GM06990 (cell line): ENCODE measurements at regions not wholly inside any gene's neighbourhood (a gene's known extent, or its start where the extent isn't known, plus 50 kb on each side); places are given as distances from the start of the nearest gene placed in this dataset.
"Not testable (repeated sequence)": the region's sequence is repeated elsewhere in the genome, so short reads cannot be mapped to it uniquely, and the experiment has no call there.

Experiments used
- DNase-seq: peaks from one replicate; pipeline ENCODE4 v3.0.0-alpha.2; 2011; ENCODE audit not compliant: insufficient read length; ENCODE audit errors: extremely low read depth
- H3K27me3 ChIP-seq: replicated peaks from 2 replicates; pipeline ENCODE4 v1.6.0; 2011; ENCODE audit warnings: low read length; ENCODE audit not compliant: control insufficient read depth, insufficient read depth
- H3K36me3 ChIP-seq: 2 replicates; pipeline ENCODE4 v1.5.1; 2011; ENCODE audit warnings: low read length; ENCODE audit not compliant: control insufficient read depth, insufficient read depth
- H3K4me3 ChIP-seq: replicated peaks from 2 replicates; pipeline ENCODE4 v1.5.1; 2011; ENCODE audit warnings: low read depth, mild to moderate bottlenecking, control low read depth, low read length
- TF ChIP-seq, protein P1 (sequence below): IDR thresholded peaks from 2 replicates; pipeline ENCODE4 v1.5.1; 2011; ENCODE audit warnings: low read length, control low read depth, mild to moderate bottlenecking, inconsistent platforms; ENCODE audit not compliant: insufficient read depth, poor library complexity, severe bottlenecking

DNA sequence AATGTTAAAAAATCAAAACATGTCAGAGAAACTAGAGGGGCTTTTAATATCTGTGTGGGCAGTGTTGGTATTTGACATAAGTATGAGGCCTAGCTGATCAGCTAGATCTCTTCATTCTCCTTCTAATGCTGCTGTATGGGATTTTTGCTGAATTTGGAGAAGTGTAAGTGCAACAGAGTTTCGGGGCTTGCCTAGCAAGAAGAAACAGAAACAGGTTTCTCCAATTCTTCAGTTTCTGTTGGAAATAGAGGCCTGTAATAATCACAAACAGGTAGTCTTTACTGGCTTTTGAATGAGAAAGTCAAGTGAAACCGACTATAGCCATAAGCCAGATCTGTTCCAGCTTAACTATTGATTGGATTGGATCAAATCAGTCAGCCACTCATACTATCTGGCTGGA, 96.4 kb upstream of the PCLO start:
- Histone ChIP-seq H3K27me3 (no peaks in the 10 kb centered on the region), H3K4me3 (no peak overlapping the region), H3K36me3 (no peaks in the 10 kb centered on the region)
- no peak for DNase-seq
- TF ChIP-seq, protein P1, sequence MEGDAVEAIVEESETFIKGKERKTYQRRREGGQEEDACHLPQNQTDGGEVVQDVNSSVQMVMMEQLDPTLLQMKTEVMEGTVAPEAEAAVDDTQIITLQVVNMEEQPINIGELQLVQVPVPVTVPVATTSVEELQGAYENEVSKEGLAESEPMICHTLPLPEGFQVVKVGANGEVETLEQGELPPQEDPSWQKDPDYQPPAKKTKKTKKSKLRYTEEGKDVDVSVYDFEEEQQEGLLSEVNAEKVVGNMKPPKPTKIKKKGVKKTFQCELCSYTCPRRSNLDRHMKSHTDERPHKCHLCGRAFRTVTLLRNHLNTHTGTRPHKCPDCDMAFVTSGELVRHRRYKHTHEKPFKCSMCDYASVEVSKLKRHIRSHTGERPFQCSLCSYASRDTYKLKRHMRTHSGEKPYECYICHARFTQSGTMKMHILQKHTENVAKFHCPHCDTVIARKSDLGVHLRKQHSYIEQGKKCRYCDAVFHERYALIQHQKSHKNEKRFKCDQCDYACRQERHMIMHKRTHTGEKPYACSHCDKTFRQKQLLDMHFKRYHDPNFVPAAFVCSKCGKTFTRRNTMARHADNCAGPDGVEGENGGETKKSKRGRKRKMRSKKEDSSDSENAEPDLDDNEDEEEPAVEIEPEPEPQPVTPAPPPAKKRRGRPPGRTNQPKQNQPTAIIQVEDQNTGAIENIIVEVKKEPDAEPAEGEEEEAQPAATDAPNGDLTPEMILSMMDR, result no peak

DNA sequence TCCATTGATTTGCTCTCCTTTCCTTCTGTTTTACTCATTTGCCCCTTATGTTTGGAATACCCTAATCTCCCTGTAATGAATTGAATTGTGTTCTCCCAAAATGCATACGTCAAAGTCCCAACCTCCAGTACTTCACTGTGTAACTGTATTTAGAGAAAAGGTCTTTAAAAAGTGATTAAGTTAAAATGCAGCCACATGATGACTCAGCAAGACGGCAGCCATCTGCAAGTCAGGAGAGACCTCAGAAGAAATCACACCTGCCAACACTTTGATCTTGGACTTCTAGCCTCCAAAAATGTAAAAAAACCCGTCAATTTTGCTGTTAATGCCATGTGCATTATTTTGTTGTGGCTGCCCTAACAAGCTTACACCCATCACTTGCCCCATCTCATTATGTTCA, 85.3 kb upstream of the PCLO start:
- Histone ChIP-seq H3K4me3 (no peak overlapping the region), H3K27me3 (no peaks in the 10 kb centered on the region), H3K36me3 (no peaks in the 10 kb centered on the region)
- TF ChIP-seq, protein P1, result no peak
- no peak for DNase-seq

DNA sequence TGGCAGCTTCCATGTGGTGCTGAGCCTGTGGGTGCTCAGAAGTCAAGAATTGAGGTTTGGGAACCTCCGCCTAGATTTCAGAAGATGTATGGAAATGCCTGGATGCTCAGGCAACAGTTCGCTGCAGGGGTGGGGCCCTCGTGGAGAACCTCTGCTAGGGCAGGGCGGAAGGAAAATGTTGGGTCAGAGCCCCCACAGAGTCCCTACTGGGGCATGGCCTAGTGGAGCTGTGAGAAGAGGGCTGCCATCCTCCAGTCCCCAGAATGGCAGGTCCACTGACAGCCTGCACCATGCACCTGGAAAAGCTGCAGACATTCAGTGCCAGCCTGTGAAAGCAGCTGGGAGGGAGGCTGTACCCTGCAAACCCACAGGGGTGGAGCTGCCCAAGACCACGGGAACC, 56.5 kb upstream of the PCLO start:
- not testable (repeated sequence) for H3K27me3 ChIP-seq, H3K36me3 ChIP-seq, DNase-seq, H3K4me3 ChIP-seq

DNA sequence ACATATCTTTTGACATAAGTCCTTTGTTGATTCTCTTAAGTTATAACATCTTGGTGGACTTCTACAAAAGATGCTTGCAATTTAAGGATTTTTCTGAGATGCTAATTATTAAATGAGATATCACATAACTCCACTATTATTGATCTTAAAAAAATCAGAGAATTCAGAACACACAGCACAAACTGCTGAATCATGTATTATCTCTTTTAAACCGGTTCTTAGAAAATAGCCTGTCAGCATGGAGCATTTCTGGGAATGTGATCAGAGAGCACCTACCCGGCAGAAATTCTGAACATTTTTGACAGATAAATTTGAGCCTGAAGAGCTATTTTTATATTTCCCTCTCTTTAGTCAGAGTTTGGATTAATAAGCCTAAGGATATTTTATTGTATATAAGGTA, 50.2 kb upstream of the PCLO start:
- H3K36me3 ChIP-seq, result no peaks in the 10 kb centered on the region
- TF ChIP-seq, protein P1, result no peak
- H3K27me3 ChIP-seq, result no peaks in the 10 kb centered on the region
- H3K4me3 ChIP-seq, result no peak overlapping the region
- DNase-seq, result no peak
